ENCODE measurements at regions not wholly inside any gene's neighbourhood (a gene's known extent, or its start where the extent isn't known, plus 50 kb on each side); places are given as distances from the start of the nearest gene placed in this dataset.
"Not testable (repeated sequence)": the region's sequence is repeated elsewhere in the genome, so short reads cannot be mapped to it uniquely, and the experiment has no call there.

DNA sequence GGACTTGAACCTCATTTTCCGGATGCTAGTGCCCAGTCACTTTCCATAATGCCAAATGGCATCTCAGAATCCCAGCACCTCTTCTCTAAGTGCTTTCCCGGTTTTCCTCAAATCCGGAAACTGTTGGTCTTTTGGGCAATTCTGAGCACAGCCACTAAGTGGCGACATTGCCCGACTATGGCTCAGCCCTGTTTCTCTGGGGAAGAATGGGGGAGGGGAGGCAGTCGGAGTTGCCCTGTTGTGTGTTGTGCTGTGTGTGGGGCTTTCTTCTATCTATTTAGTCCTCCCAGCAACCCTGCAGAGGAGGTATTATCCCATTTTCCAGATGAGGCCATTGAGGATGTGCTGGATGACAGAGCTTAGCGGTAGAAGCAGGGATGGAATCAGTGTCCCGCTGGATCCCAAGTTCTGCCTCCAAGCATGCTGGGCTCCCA is 175.0 kb downstream of the FCRL5 start:
- Histone ChIP-seq H3K27me3 (ENCODE audit: insufficient read depth, low read length) (peaks cover 19% of the 10 kb centered on the region; the same call in 1 of the 2 replicates), H3K4me2 (ENCODE audit: low read length) (peak overlapping the region; percentile 35), H2AFZ (ENCODE audit: low read depth, low read length, poor library complexity, severe bottlenecking) (peak overlapping the region; percentile 92)
- H3K36me3 ChIP-seq (ENCODE audit: control insufficient read depth in 1 of 2, insufficient read depth in 2 of 2, low read length in 2 of 2); RAD21 ChIA-PET (ENCODE audit: low non-redundant PET in 1 of 2, low total read pairs in 2 of 2, uncharacterized antibody in 2 of 2, unreplicated experiment in 2 of 2); POLR2A ChIA-PET; H3K9me3 ChIP-seq (ENCODE audit: control insufficient read depth in 1 of 2, insufficient read depth in 1 of 2, low read depth in 1 of 2, low read length in 2 of 2); H3K4me1 ChIP-seq (ENCODE audit: control insufficient read depth in 1 of 2, insufficient read depth in 2 of 2, low read length in 2 of 2); H4K20me1 ChIP-seq (ENCODE audit: insufficient read depth); H3K4me3 ChIP-seq (replicated peaks in 1 of 2; ENCODE audit: low read depth in 1 of 2, low read length in 2 of 2); H3K9me2 ChIP-seq (ENCODE audit: insufficient read depth); BruUV-seq (replicated peaks); H3K9ac ChIP-seq (ENCODE audit: low read length); H3K79me2 ChIP-seq (ENCODE audit: insufficient read depth, low read length); H3K27ac ChIP-seq (ENCODE audit: low read depth, low read length): not testable (repeated sequence)
- DNase-seq (ENCODE audit: low read depth, low spot score) (peak; percentile 28), ATAC-seq (peak; percentile 96)
- CTCF ChIA-PET = interaction anchor here (0.7 to 1.3 kb wide), 3 partner anchors 10 to 128 kb away, joined by 3 to 6 read pairs (median 4); no protein-coding TSS in a partner anchor
- intact Hi-C loops (cut with micrococcal nuclease) = loop anchor here (1.0 to 5.0 kb wide), 4 partner anchors 112 to 748 kb away; no protein-coding TSS in a partner anchor
- TF ChIP-seq, protein P1, sequence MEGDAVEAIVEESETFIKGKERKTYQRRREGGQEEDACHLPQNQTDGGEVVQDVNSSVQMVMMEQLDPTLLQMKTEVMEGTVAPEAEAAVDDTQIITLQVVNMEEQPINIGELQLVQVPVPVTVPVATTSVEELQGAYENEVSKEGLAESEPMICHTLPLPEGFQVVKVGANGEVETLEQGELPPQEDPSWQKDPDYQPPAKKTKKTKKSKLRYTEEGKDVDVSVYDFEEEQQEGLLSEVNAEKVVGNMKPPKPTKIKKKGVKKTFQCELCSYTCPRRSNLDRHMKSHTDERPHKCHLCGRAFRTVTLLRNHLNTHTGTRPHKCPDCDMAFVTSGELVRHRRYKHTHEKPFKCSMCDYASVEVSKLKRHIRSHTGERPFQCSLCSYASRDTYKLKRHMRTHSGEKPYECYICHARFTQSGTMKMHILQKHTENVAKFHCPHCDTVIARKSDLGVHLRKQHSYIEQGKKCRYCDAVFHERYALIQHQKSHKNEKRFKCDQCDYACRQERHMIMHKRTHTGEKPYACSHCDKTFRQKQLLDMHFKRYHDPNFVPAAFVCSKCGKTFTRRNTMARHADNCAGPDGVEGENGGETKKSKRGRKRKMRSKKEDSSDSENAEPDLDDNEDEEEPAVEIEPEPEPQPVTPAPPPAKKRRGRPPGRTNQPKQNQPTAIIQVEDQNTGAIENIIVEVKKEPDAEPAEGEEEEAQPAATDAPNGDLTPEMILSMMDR (IDR thresholded peaks at IDR 0.05 in 2 of 3, conservative IDR thresholded peaks at IDR 0.05 in 1 of 3; ENCODE audit: borderline replicate concordance in 1 of 3, insufficient read depth in 1 of 3, low read depth in 2 of 3, low read length in 2 of 3) = peak; percentile 76 to 83 (median 82)
- peak; percentile 83 for TF ChIP-seq RAD21 (IDR thresholded peaks at IDR 0.05; ENCODE audit: low read depth)

DNA sequence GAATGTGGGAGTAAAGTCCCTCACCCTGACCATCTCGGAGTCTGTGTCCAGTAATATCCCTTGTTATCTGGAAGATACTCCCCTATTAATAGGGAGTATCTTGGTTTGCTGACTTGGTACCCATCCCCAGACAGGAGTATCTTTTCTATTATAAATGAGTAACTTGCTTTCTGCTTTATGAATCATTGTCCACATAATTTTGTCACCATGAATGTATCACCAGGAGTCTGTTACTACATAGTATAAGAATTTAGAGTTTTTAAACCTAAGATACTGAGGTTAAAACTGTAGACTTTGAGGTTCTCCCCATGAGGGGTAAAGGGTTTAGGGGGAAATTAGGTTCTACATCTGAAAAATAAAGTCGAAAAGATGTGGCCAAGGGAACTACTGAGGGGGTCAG is 175.6 kb downstream of the FCRL5 start:
- TF ChIP-seq SP1 (IDR thresholded peaks at IDR 0.05; ENCODE audit: low read depth) (no peak), ZFX (IDR thresholded peaks at IDR 0.05) (no peak), SIN3A (IDR thresholded peaks at IDR 0.05; ENCODE audit: low read depth) (no peak), EZH2phosphoT487 (IDR thresholded peaks at IDR 0.05; ENCODE audit: borderline replicate concordance) (no peak), CEBPB (IDR thresholded peaks at IDR 0.05; ENCODE audit: low read depth) (no peak), ELF1 (IDR thresholded peaks at IDR 0.05; ENCODE audit: borderline replicate concordance, low read depth) (no peak), EGR1 (IDR thresholded peaks at IDR 0.05; ENCODE audit: low read depth) (no peak)
- TF ChIP-seq, protein P2, sequence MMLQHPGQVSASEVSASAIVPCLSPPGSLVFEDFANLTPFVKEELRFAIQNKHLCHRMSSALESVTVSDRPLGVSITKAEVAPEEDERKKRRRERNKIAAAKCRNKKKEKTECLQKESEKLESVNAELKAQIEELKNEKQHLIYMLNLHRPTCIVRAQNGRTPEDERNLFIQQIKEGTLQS (IDR thresholded peaks at IDR 0.05) = no peak
- TF ChIP-seq, protein P3, sequence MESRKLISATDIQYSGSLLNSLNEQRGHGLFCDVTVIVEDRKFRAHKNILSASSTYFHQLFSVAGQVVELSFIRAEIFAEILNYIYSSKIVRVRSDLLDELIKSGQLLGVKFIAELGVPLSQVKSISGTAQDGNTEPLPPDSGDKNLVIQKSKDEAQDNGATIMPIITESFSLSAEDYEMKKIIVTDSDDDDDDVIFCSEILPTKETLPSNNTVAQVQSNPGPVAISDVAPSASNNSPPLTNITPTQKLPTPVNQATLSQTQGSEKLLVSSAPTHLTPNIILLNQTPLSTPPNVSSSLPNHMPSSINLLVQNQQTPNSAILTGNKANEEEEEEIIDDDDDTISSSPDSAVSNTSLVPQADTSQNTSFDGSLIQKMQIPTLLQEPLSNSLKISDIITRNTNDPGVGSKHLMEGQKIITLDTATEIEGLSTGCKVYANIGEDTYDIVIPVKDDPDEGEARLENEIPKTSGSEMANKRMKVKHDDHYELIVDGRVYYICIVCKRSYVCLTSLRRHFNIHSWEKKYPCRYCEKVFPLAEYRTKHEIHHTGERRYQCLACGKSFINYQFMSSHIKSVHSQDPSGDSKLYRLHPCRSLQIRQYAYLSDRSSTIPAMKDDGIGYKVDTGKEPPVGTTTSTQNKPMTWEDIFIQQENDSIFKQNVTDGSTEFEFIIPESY (IDR thresholded peaks at IDR 0.05; ENCODE audit: extremely low read depth, insufficient replicate concordance, low read length) = no peak
- TF ChIP-seq, protein P1 (IDR thresholded peaks at IDR 0.05 in 2 of 3, conservative IDR thresholded peaks at IDR 0.05 in 1 of 3; ENCODE audit: borderline replicate concordance in 1 of 3, insufficient read depth in 1 of 3, low read depth in 2 of 3, low read length in 2 of 3) = no peak
- no peak for ATAC-seq
- no peak overlapping the region for H3K27ac ChIP-seq (ENCODE audit: low read depth, low read length)
- H3K9me3 ChIP-seq (ENCODE audit: control insufficient read depth in 1 of 2, insufficient read depth in 1 of 2, low read depth in 1 of 2, low read length in 2 of 2) = no peaks in the 10 kb centered on the region
- 0 out of 2 replicates have a peak overlapping the region, but pooled peaks have one; percentile 35 for H3K4me2 ChIP-seq (ENCODE audit: low read length)
- RAD21 ChIA-PET (ENCODE audit: low non-redundant PET in 1 of 2, low total read pairs in 2 of 2, uncharacterized antibody in 2 of 2, unreplicated experiment in 2 of 2) = no interaction called here
- CTCF ChIA-PET = interaction anchor here (0.7 to 0.8 kb wide), 2 partner anchors 10 to 112 kb away, joined by 3 to 4 read pairs; no protein-coding TSS in a partner anchor
- intact Hi-C loops (cut with micrococcal nuclease) = loop anchor here (1.0 to 5.0 kb wide), 4 partner anchors 113 to 748 kb away; no protein-coding TSS in a partner anchor
- no peaks in the 10 kb centered on the region for H3K79me2 ChIP-seq (ENCODE audit: insufficient read depth, low read length)
- H3K9me2 ChIP-seq (ENCODE audit: insufficient read depth) = no peaks in the 10 kb centered on the region
- no peaks in the 10 kb centered on the region for H3K36me3 ChIP-seq (ENCODE audit: control insufficient read depth in 1 of 2, insufficient read depth in 2 of 2, low read length in 2 of 2)
- POLR2A ChIA-PET = no interaction called here
- peaks cover 0 to 8% of the 10 kb centered on the region in 2 experiments; a peak in 2 of 4 replicates for H3K4me1 ChIP-seq (ENCODE audit: control insufficient read depth in 1 of 2, insufficient read depth in 2 of 2, low read length in 2 of 2)
- DNase-seq (ENCODE audit: low read depth, low spot score) = no peak
- no peaks in the 10 kb centered on the region for H4K20me1 ChIP-seq (ENCODE audit: insufficient read depth)
- no peak overlapping the region for H3K9ac ChIP-seq (ENCODE audit: low read length)
- H2AFZ ChIP-seq (ENCODE audit: low read depth, low read length, poor library complexity, severe bottlenecking) = peak overlapping the region; percentile 92
- BruUV-seq (replicated peaks) = no TSS peak
- H3K27me3 ChIP-seq (ENCODE audit: insufficient read depth, low read length) = peaks cover 18% of the 10 kb centered on the region; the same call in 1 of the 2 replicates
- no peak overlapping the region for H3K4me3 ChIP-seq (replicated peaks in 1 of 2; ENCODE audit: low read depth in 1 of 2, low read length in 2 of 2)
